GM19395 (cell line): ENCODE measurements at regions not wholly inside any gene's neighbourhood (a gene's known extent, or its start where the extent isn't known, plus 50 kb on each side); places are given as distances from the start of the nearest gene placed in this dataset.

ENCODE experiments used
- ATAC-seq: cut with Tn5 transposase; IDR thresholded peaks from one replicate; pipeline ENCODE4 v1.9.1; 2021; ENCODE audit warnings: mild to moderate bottlenecking, moderate library complexity; ENCODE audit not compliant: unreplicated experiment

DNA sequence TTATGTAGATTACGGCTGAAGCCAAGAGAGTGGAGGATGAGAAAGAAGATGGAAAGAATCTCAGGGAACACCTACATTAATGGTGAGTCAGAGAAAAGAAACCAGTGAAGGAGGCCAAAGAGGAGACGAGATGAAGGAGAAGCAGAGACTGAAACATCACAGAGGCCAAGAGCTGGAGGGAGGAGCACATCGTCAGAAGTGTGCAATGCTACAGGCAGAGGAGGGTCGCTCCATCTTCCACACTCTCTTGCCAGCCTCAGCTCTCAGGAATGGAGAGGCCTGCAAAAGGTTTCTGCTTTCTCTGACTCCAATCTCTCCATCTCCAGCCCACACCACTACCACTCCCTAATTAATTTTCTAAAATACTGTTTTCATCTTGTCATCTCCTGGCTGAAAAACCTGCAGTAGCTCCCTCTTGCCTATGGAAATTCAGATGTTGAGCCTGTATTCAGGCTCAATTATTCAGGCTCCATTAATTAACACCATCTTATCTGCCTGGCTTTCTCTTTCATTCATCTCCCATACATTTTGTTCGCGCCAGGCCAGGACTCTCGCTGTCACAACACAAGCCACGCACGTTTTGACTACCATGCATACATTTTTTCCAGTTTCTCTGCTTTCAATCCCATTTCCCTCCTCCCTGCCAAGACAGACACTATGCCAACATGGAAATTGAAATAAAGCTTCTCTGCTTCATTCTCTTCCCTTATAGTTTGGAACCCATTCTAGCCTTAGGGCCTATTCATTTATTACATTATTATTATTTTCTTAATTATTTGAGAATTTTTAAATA is 165.8 kb downstream of the INHBA start:
- no peak for ATAC-seq

DNA sequence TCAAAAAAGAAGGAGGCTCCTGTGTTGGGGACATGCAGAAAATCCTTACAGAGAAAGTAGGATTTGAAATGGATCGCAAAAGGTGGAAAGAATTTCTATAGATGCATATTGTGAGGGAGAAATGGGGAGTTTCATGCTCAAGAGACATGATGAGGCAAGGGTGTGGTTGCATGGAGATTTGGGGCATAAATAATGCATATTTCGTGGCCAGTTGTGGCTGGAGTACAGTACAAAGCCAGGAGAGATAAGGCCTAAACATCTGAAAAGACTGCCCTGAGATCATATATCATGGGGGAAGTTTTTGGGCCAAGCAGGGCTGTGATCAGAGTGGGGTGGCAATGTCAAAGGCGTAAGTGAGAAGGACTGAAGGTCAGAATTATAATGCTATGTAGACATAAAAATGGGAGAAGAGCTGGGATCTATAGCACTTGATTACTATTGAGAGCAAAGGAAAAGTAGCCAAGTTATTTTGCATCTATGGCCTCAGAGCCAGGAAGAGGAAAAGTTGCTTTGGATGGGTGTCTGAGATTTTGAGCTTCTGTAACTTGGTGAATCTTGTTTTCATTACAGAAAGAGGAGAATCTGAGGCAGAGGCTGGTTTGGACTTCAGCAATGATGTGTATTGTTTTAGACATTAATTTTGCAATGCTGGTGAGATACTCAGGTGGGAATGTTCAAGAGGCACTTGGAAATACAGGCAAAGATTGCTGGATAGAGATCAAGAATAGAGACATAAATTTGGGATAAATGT is 166.6 kb downstream of the INHBA start:
- no peak for ATAC-seq

DNA sequence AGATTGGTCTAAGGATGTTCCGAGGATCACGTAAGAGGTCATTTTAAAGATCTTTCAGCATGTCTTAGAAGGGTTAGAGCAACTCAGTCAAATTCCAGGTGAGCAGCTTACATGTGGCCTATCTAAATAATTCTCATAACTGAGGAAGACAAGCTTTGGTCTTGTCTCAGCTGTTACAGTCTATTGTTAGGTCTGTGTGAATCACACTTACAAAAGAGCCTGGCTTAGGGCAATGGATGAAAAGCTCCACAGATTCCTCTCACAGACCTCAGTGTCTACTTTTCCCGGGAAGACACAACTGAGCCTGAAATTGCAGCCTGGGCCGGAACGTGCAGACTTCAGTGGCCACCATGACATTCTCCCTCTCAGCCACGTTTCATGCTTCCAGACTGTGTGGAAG is 173.1 kb downstream of the INHBA start:
- ATAC-seq, result no peak

DNA sequence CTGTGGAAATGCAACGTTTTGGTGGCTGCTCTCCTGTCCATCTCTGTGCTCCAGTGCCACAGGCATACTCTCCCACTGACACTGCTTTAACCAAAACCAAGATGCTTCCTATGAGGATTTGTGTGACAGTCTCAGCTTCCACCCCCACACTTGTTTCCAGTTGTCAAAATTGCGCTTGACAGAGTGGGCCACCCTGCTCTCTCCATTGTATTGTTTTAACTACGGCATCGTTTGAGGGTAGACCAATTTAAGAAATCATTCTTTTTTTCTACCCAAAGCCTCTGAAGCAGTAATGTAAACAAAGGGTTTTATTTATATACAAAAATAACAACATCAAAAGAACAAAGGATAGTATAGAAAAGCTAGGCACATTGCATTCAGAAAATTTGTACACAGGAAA is 178.0 kb downstream of the INHBA start:
- no peak for ATAC-seq

- ATAC-seq, result no peak
Measured at GRCh38 chr7:41520445-41520844, 182.4 kb downstream of the INHBA start.

DNA sequence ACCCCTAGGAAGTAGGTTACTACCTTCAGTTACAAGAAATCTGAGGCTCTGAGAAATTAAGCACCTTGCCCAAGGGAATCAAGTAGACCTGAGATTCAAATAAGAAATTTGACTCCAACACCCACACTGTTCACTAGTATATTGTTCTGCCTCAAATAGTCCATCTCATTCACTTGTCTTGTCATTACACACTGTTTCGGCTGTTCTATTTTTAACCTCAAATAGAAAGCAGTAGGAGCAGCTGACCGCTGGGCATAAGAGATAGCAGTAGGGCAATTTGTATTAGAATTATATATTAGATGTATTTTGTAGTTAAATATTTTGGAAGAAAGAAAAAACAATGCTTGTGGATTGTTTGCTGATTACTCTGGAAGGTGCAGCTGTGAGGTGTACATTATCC is 185.1 kb downstream of the INHBA start:
- no peak for ATAC-seq

DNA sequence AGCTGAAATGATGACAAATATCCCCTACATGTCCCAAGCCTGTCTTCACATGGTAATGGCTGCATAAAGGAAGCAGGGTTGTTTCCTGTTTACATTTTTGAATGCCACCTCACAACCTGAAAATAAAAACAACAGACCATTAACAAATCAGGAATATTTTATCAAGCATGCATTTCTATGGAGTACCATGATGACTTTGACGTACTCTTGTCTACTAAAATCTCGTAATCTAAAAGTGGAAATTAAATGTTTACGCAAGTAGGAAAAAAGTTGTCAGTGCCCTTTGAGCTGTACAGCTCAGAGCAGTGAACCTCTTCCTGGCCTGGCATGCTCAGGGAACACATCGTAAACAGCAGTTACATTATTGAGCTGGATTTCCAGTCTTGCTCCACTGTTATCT is 194.1 kb downstream of the INHBA start:
- no peak for ATAC-seq

DNA sequence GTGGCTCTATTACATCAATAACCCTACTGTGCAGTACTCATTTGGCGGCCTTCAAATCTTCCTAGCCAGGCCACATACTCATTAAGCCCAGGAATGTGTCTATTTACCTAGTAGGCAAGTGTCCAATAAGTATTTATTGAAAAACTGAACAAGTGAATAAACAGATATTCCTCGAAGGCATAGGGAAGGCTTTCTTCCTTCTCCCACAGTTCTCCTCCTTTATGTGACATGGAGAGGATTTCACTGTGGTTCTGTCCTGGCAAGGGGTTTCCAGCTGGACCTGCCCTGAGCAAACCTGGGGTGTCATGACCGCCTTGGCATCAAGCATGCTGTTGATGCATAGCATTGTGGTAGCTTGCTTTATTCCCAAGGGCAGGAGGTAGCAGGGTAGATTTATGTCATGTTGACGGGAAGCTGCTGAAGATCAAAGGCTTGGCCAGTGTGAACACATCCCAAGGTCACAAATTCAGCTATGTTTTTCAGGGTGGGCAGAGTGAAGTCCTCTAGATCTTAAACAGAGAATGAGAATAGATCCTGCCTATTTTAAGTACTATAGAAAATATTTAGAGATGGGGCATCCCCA is 195.1 kb downstream of the INHBA start:
- no peak for ATAC-seq

- no peak for ATAC-seq
Measured at GRCh38 chr7:41504214-41504980, 198.5 kb downstream of the INHBA start.

DNA sequence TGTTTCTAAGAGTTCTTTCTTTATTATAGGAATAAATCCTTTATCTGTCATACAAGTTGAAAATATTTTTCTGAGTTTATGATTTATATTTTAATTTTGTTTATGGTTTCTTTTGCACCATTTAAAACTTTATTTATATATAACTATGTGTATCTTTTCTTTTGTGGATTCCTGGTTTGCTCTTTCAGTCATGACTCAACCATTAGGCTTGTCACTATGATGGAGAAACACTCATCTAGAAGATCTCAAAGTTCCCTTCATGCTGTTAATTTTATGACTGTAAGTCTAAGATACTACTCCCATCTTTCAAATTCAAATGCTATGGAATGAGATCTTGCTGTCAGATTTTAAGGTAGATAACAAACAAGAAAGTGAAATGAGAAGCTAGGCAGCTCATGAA is 199.5 kb downstream of the INHBA start:
- ATAC-seq, result no peak

- no peak for ATAC-seq
Measured at GRCh38 chr7:41501466-41501865, 201.4 kb downstream of the INHBA start.

GRCh38 chr7:41501006-41501405 is 201.9 kb downstream of the INHBA start:
- ATAC-seq, result no peak

GRCh38 chr7:41492603-41493002 is 210.3 kb downstream of the INHBA start:
- no peak for ATAC-seq

DNA sequence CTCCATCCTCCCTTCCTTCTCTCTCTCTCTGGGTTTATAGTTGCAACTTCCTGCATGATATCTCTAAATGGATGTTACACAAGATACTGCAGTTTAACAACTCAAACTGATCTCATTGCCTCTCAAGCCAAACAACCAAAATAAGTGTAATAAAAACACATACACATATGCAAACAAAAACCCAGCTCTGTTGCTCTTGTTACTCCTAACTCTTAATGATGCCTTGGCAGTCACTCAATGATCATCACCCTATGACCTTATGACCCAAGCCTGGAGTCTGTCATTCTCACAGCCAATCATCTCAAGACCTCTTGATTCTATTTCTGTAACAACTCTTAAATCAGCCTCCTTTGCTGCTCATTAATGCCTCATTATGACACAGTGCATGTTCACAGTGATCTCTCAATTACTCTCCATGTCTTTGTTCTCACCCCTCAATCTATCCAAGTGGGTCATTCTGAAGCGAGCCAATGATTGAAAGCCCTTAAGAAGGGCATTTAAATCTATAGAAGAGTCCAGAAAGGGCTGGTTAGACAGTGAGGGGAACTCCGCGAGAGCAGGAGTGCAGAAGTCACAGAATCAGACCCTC is 210.9 kb downstream of the INHBA start:
- ATAC-seq, result no peak

GRCh38 chr7:41491308-41491707 is 211.6 kb downstream of the INHBA start:
- ATAC-seq, result no peak

- no peak for ATAC-seq
Measured at GRCh38 chr7:41489885-41490284, 213.0 kb downstream of the INHBA start.

DNA sequence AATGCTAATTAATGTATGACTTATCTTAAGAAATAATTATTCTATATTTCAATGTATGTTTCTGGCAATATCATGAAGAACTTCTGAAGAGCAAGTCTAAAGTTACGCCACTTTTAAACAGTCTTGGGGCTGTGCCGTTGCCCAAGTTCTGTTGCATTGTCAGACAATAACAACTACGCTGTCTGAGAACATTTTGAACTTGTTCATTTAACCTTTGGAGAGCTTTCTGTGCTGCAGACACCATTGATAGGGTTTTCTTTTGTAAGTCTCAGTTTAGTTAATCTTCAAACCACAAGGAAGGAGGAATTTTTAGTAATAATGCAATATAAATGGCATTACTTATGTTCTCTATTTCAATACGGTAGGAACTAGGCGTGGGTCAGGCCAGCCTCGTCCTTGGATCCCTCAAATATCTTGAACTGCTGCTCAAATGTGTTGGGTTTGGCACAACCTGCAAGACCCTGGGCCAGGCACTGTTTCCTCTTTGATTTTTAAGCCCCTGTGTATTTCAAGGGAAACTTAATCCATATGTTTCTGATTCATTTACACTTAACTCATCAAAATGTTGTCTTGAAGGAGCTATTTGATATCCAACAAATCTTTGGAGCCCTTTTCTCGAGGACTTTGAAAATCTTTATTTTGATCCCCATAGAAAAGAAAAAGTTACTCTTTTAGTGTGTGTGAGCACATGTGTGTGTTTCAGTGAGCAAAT is 215.5 kb downstream of the INHBA start:
- ATAC-seq, result no peak

- ATAC-seq, result no peak
Measured at GRCh38 chr7:41481353-41481752, 221.5 kb downstream of the INHBA start.

DNA sequence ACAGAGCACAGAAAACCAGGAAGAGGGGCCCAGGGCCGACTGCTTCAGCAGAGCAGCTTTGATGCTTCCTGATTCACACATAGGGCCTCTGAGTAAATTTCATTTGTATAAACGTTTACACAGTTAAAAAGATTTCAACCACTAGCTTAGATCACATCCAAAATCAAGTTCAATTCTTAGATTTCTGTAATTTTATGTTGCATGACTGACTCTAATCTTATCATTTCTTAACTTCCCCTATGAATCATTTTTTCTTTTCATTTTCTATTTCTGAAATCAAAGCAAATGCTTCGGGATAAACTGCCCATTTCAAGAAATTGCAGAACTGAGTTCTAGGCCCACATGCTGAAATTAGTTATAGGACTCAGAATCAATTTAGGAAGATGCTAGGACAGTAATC is 224.7 kb downstream of the INHBA start:
- ATAC-seq, result no peak

DNA sequence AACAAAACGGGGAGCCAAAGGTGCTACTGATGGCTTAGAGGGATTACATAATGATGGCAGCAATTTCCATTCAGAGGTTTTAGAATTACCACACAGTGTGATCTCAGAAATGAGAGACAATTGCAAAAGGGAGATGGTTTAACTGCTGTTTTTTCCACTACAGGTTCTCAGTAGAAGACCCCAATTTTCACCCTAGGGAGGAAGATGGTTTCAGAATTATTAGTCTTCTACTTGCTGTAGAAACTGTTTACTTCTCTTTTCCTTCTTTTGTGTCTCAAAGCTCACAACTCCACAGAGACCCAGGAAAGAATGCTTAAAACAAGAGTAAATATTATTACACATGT is 226.5 kb downstream of the INHBA start:
- peak; percentile 38 for ATAC-seq
